HepG2 (cell line): ENCODE measurements at regions not wholly inside any gene's neighbourhood (a gene's known extent, or its start where the extent isn't known, plus 50 kb on each side); places are given as distances from the start of the nearest gene placed in this dataset.

Experiments used
- ATAC-seq: fragments of 200-7000 bp; cut with Tn5 transposase; 3 replicates; pipeline ENCODE4 v1.9.1; 2020; ENCODE audit warnings: mild to moderate bottlenecking, moderate library complexity
- BruUV-seq: library from RNA; stranded (reverse); fragments of 400-500 nt; replicated peaks from 2 replicates; lab custom pipeline; 2021; lab: Mats Ljungman, UMichigan
- CTCF ChIA-PET: fragments of 300-600 bp; formaldehyde crosslinking; extraction: SDS; loops from one replicate; lab custom pipeline; 2021; ENCODE audit warnings: low total read pairs, inconsistent platforms, low intra/inter-chr PET ratio; lab: Yijun Ruan, JAX
- POLR2A ChIA-PET: fragments of 350-600 bp; sonication (Branson Sonifier 250); formaldehyde crosslinking; loops from one replicate; lab custom pipeline; 2020; ENCODE audit warnings: antibody characterized with exemption, inconsistent platforms; lab: Yijun Ruan, JAX
- DNase-seq: peaks from one replicate; pipeline ENCODE4 v3.0.0-alpha.2; 2015; ENCODE audit warnings: low spot score
- FAIRE-seq: peaks from 3 replicates; lab custom pipeline; 2011; peaks lifted over from hg19 to GRCh38; lab: Jason Lieb, UNC
- H2AFZ ChIP-seq: one replicate; pipeline ENCODE4 v1.6.1; 2011; ENCODE audit warnings: low read length, inconsistent platforms
- H3K27ac ChIP-seq: fragments of 300-600 bp; 3 replicates; pipeline ENCODE4 v1.8.0; 2011; ENCODE audit warnings: mixed run types, mild to moderate bottlenecking, mixed read lengths, low read length, inconsistent platforms; ENCODE audit not compliant: insufficient read depth; ENCODE audit errors: extremely low read length
- H3K27me3 ChIP-seq, 2 experiments: fragments of 200-600 bp in 1 of 2; 2 replicates in 1 of 2; 3 replicates in 1 of 2; pipeline versions ENCODE4 v1.6.0 to v1.8.0; 2011; ENCODE audit warnings: low read length in 2 of 2, mild to moderate bottlenecking in 2 of 2, moderate library complexity in 2 of 2, inconsistent platforms in 1 of 2; ENCODE audit not compliant: insufficient read depth in 2 of 2, control insufficient read depth in 1 of 2
- H3K36me3 ChIP-seq, 2 experiments: fragments of 200-600 bp in 1 of 2; replicated peaks in 1 of 2; 2 replicates in 1 of 2; 3 replicates in 1 of 2; pipeline versions ENCODE4 v1.5.1 to v1.8.0; 2011; ENCODE audit warnings: low read length in 2 of 2, inconsistent platforms in 1 of 2; ENCODE audit not compliant: insufficient read depth in 2 of 2, control insufficient read depth in 1 of 2
- H3K4me1 ChIP-seq: 2 replicates; pipeline ENCODE4 v1.5.1; 2012; ENCODE audit warnings: low read length, inconsistent platforms; ENCODE audit not compliant: insufficient read depth
- H3K4me2 ChIP-seq: 2 replicates; pipeline ENCODE4 v1.6.0; 2011; ENCODE audit warnings: low read depth, low read length, inconsistent platforms
- H3K4me3 ChIP-seq, 3 experiments: fragments of 200-600 bp in 1 of 3; sonication (generic), shearing (Covaris generic) in 1 of 3; replicated peaks in 1 of 3; 2 replicates each; pipeline ENCODE4 v1.5.1; 2011 to 2016; ENCODE audit warnings: low read length in 3 of 3, inconsistent platforms in 2 of 3, low read depth in 2 of 3, mild to moderate bottlenecking in 2 of 3, control low read depth in 1 of 3, mixed read lengths in 1 of 3; ENCODE audit not compliant: insufficient read depth in 1 of 3
- H3K79me2 ChIP-seq: one replicate; pipeline ENCODE4 v1.6.1; 2011; ENCODE audit warnings: low read length, inconsistent platforms; ENCODE audit not compliant: insufficient read depth
- H3K9ac ChIP-seq: 2 replicates; pipeline ENCODE4 v1.6.0; 2011; ENCODE audit warnings: mild to moderate bottlenecking, low read depth, low read length, inconsistent platforms; ENCODE audit not compliant: insufficient read depth
- H3K9me3 ChIP-seq: 2 replicates; pipeline ENCODE4 v1.5.1; 2012; ENCODE audit warnings: mild to moderate bottlenecking, low read length
- H4K20me1 ChIP-seq: 2 replicates; pipeline ENCODE4 v1.6.0; 2011; ENCODE audit warnings: inconsistent platforms, mild to moderate bottlenecking, low read length, moderate library complexity; ENCODE audit not compliant: insufficient read depth
- ARHGAP35 ChIP-seq: sonication (generic); formaldehyde crosslinking; IDR thresholded peaks from 2 replicates; pipeline ENCODE4 v1.9.0; 2022; ENCODE audit warnings: mild to moderate bottlenecking, inconsistent platforms, moderate library complexity, missing genetic modification reagents, borderline replicate concordance
- ERF ChIP-seq: IDR thresholded peaks from 2 replicates; pipeline ENCODE4 v1.6.1; 2018; ENCODE audit warnings: missing biosample characterization, missing genetic modification reagents
- EZH2 ChIP-seq: conservative IDR thresholded peaks from 2 replicates; pipeline ENCODE4 v1.6.1; 2012; ENCODE audit warnings: mild to moderate bottlenecking, low read depth, low read length, moderate library complexity
- GFI1 ChIP-seq: sonication (generic); formaldehyde crosslinking; IDR thresholded peaks from 2 replicates; pipeline ENCODE4 v1.5.0; 2020; ENCODE audit warnings: missing genetic modification reagents, mild to moderate bottlenecking, borderline replicate concordance
- HMGA1 ChIP-seq: sonication (generic); formaldehyde crosslinking; conservative IDR thresholded peaks from 2 replicates; pipeline ENCODE4 v1.4.0; 2020; ENCODE audit warnings: missing genetic modification reagents
- KLF16 ChIP-seq, 2 experiments: sonication (generic) in 1 of 2; formaldehyde crosslinking in 1 of 2; IDR thresholded peaks; 2 replicates each; pipeline versions ENCODE4 v1.6.1 to v1.8.0; 2016 to 2023; ENCODE audit warnings: missing genetic modification reagents in 2 of 2, missing compliant biosample characterization in 1 of 2
- MED8 ChIP-seq: sonication (generic); formaldehyde crosslinking; IDR thresholded peaks from 2 replicates; pipeline ENCODE4 v1.8.1; 2023; ENCODE audit warnings: mild to moderate bottlenecking, missing genetic modification reagents; ENCODE audit not compliant: insufficient replicate concordance
- NFATC3 ChIP-seq: sonication (generic); formaldehyde crosslinking; IDR thresholded peaks from 2 replicates; pipeline ENCODE4 v1.5.1; 2020; ENCODE audit warnings: mild to moderate bottlenecking, missing genetic modification reagents
- NFRKB ChIP-seq: fragments of 450-650 bp; IDR thresholded peaks from 2 replicates; pipeline ENCODE4 v1.6.1; 2017
- PRDM15 ChIP-seq: sonication (generic); formaldehyde crosslinking; IDR thresholded peaks from 2 replicates; pipeline ENCODE4 v1.4.0; 2020; ENCODE audit warnings: missing genetic modification reagents
- SALL1 ChIP-seq: sonication (generic); formaldehyde crosslinking; IDR thresholded peaks from 2 replicates; pipeline ENCODE4 v1.8.0; 2022; ENCODE audit warnings: mild to moderate bottlenecking, missing genetic modification reagents
- SNRNP70 ChIP-seq: fragments of 200-400 bp; formaldehyde crosslinking; IDR thresholded peaks from 2 replicates; pipeline ENCODE4 v1.6.1; 2017; ENCODE audit warnings: mild to moderate bottlenecking, low read depth, low read length, moderate library complexity
- ZBTB8A ChIP-seq: sonication (generic); formaldehyde crosslinking; IDR thresholded peaks from 2 replicates; pipeline ENCODE4 v1.4.0; 2020; ENCODE audit warnings: mild to moderate bottlenecking, low read depth, missing genetic modification reagents, borderline replicate concordance
- ZNF235 ChIP-seq: sonication (generic); formaldehyde crosslinking; IDR thresholded peaks from 2 replicates; pipeline ENCODE4 v1.8.1; 2023; ENCODE audit warnings: mild to moderate bottlenecking, missing genetic modification reagents, borderline replicate concordance
- ZNF432 ChIP-seq: sonication (generic); formaldehyde crosslinking; IDR thresholded peaks from 2 replicates; pipeline ENCODE4 v1.5.0; 2020; ENCODE audit warnings: missing genetic modification reagents, mild to moderate bottlenecking, borderline replicate concordance
- ZNF883 ChIP-seq: sonication (generic); formaldehyde crosslinking; IDR thresholded peaks from 2 replicates; pipeline ENCODE4 v1.5.1; 2020; ENCODE audit warnings: mild to moderate bottlenecking, missing genetic modification reagents; ENCODE audit errors: not compliant biosample characterization
- WGBS: methylation state at CpG from one replicate; pipeline ENCODE4 v1.1.6; 2017; ENCODE audit warnings: low lambda C conversion rate; 5-methylcytosine and 5-hydroxymethylcytosine counted together
- in situ Hi-C: cut with HindIII; loops from 2 replicates; pipeline ENCODE4 v1.10.0; 2017; ENCODE audit warnings: low pct_unique_long_range_greater_than_20kb; ENCODE audit not compliant: extremely low pct_ligation_motif_present
- intact Hi-C: fragments of 100-400 bp; cut with micrococcal nuclease; formaldehyde crosslinking; loops from one replicate; pipeline ENCODE4 v1.10.0; 2022; ENCODE audit not compliant: unreplicated experiment

DNA sequence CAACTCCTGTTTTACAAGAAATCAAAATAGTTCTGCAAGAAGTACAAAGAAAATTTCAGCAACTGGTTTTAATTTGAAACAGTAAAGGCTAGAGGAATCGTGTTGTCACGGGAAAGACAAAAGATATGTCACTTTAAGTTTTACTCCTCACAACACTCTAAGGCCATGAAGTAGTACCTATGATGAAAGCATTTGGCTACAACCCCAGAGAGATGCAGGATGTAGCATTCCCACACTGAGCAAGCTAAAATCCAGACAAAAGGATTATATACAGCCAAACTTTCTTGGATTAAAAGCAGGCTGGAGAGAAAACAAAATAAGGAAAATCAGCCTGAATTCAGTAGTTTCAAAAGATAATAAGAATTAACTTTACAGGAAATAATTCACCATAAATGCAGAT, 245.5 kb upstream of the STEAP1 start:
- Histone ChIP-seq H3K9ac (no peak overlapping the region), H3K27ac (no peak overlapping the region), H3K4me3 (no peak overlapping the region)
- no peak for TF ChIP-seq NFRKB
- TF ChIP-seq ZNF432 (CRISPR knock-in tag), result no peak
- TF ChIP-seq ZBTB8A (CRISPR knock-in tag), result no peak
- TF ChIP-seq SALL1 (CRISPR knock-in tag), result no peak
- no peak for TF ChIP-seq EZH2
- no peak for TF ChIP-seq ZNF883 (CRISPR knock-in tag)
- TF ChIP-seq KLF16 (CRISPR knock-in tag; IDR thresholded peaks at IDR 0.05), result no peak
- no peak for TF ChIP-seq PRDM15
- TF ChIP-seq GFI1 (CRISPR knock-in tag), result no peak
- TF ChIP-seq SNRNP70, result no peak
- no peak for TF ChIP-seq MED8 (CRISPR knock-in tag)
- no peak for TF ChIP-seq ARHGAP35
- TF ChIP-seq NFATC3 (CRISPR knock-in tag), result no peak
- TF ChIP-seq HMGA1 (CRISPR knock-in tag), result no peak
- TF ChIP-seq ERF (CRISPR knock-in tag), result no peak
- TF ChIP-seq ZNF235 (CRISPR knock-in tag), result no peak
- TF ChIP-seq, all 625 proteins: peak for 0
- no TSS peak for BruUV-seq
- WGBS, result 0% methylated on average over 2 of the region's 2 CpGs
- no peak for DNase-seq
- in situ Hi-C loops (no loop called here), intact Hi-C loops (no loop called here)
- H3K4me1 ChIP-seq, result no peaks in the 10 kb centered on the region
- ChIA-PET CTCF (no interaction called here), POLR2A (no interaction called here)
- ATAC-seq, result no peak
- H3K27me3 ChIP-seq, result no peaks in the 10 kb centered on the region
- H3K36me3 ChIP-seq, result no peaks in the 10 kb centered on the region
- no peak for FAIRE-seq
- no peaks in the 10 kb centered on the region for H3K9me3 ChIP-seq
- H3K4me2 ChIP-seq, result no peak overlapping the region
- H3K79me2 ChIP-seq, result no peaks in the 10 kb centered on the region
- no peaks in the 10 kb centered on the region for H4K20me1 ChIP-seq
- H2AFZ ChIP-seq, result no peak overlapping the region
